NCI-H1417 treated with DMSO at 0.1 percent for 48 hours (cell line): ENCODE measurements at regions not wholly inside any gene's neighbourhood (a gene's known extent, or its start where the extent isn't known, plus 50 kb on each side); places are given as distances from the start of the nearest gene placed in this dataset.

Source experiments
- DNase-seq: peaks from one replicate; lab custom pipeline; 2025; lab: John Stamatoyannopoulos, UW

GRCh38 chr5:168017313-168017712, 274.1 kb upstream of the WWC1 start:
- DNase-seq = no peak

- DNase-seq = no peak
Measured at GRCh38 chr5:168019143-168019542, 272.3 kb upstream of the WWC1 start.

GRCh38 chr5:168020542-168021294, 270.7 kb upstream of the WWC1 start:
- no peak for DNase-seq

GRCh38 chr5:168022446-168023169, 268.8 kb upstream of the WWC1 start:
- no peak for DNase-seq

GRCh38 chr5:168023191-168023590, 268.3 kb upstream of the WWC1 start:
- DNase-seq = no peak

GRCh38 chr5:168024306-168024705, 267.1 kb upstream of the WWC1 start:
- DNase-seq = no peak

GRCh38 chr5:168027007-168027406, 264.4 kb upstream of the WWC1 start:
- DNase-seq = no peak

- no peak for DNase-seq
Measured at GRCh38 chr5:168030912-168031311, 260.5 kb upstream of the WWC1 start.

GRCh38 chr5:168031614-168032013, 259.8 kb upstream of the WWC1 start:
- DNase-seq = no peak

GRCh38 chr5:168039039-168039438, 252.4 kb upstream of the WWC1 start:
- DNase-seq = no peak

GRCh38 chr5:168039566-168040248, 251.7 kb upstream of the WWC1 start:
- DNase-seq = no peak

- no peak for DNase-seq
Measured at GRCh38 chr5:168041583-168041982, 249.9 kb upstream of the WWC1 start.

GRCh38 chr5:168042284-168043068, 249.0 kb upstream of the WWC1 start:
- no peak for DNase-seq

GRCh38 chr5:168046163-168046562, 245.3 kb upstream of the WWC1 start:
- DNase-seq = no peak

GRCh38 chr5:168047043-168047668, 244.3 kb upstream of the WWC1 start:
- no peak for DNase-seq

GRCh38 chr5:168047669-168048111, 243.8 kb upstream of the WWC1 start:
- DNase-seq = no peak

GRCh38 chr5:168048486-168048885, 243.0 kb upstream of the WWC1 start:
- no peak for DNase-seq

GRCh38 chr5:168052686-168053085, 238.8 kb upstream of the WWC1 start:
- DNase-seq = no peak

- DNase-seq = no peak
Measured at GRCh38 chr5:168054091-168054490, 237.4 kb upstream of the WWC1 start.

GRCh38 chr5:168055141-168055683, 236.2 kb upstream of the WWC1 start:
- no peak for DNase-seq

- DNase-seq = no peak
Measured at GRCh38 chr5:168055961-168056360, 235.5 kb upstream of the WWC1 start.
